IMR-90 (cell line): ENCODE measurements at regions not wholly inside any gene's neighbourhood (a gene's known extent, or its start where the extent isn't known, plus 50 kb on each side); places are given as distances from the start of the nearest gene placed in this dataset.

Experiments used
- CEBPB ChIP-seq: IDR thresholded peaks from 2 replicates; pipeline ENCODE4 v1.6.1; 2012; ENCODE audit warnings: low read depth, low read length, improper control_type of control experiment
- POLR2A ChIP-seq: IDR thresholded peaks from 2 replicates; pipeline ENCODE4 v1.6.1; 2012; ENCODE audit warnings: mild to moderate bottlenecking, low read depth, low read length
- RCOR1 ChIP-seq: IDR thresholded peaks from 2 replicates; pipeline ENCODE4 v1.6.1; 2012; ENCODE audit warnings: mild to moderate bottlenecking, low read length, improper control_type of control experiment; ENCODE audit not compliant: insufficient replicate concordance
- RFX5 ChIP-seq: IDR thresholded peaks from 2 replicates; pipeline ENCODE4 v1.8.0; 2012; ENCODE audit warnings: low read depth, mild to moderate bottlenecking, low read length, moderate library complexity
- TF ChIP-seq, protein P1 (sequence below): conservative IDR thresholded peaks from 2 replicates; pipeline ENCODE4 v1.5.1; 2012; ENCODE audit warnings: mild to moderate bottlenecking, low read depth, low read length, improper control_type of control experiment

DNA sequence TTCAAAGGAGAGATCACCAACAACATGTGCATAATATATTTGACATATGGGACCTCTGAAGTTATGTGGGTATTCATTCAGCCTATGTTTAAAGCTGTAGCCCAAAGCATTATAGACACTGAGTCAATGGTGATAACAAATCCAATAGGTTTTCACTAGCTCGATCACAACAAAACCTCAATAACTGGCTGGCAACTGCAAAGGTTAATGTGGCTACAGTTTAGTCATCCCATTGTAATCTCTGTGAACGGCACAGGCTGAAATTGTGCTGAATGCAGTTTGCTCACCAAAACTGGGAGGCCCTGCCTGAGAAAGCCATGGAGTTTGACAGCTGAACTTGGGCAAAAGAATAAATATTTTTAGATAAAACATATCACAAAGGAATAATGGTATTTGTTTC is 152.4 kb upstream of the ADO start:
- TF ChIP-seq RFX5 (no peak), POLR2A (no peak), RCOR1 (no peak), CEBPB (no peak)
- TF ChIP-seq, protein P1, sequence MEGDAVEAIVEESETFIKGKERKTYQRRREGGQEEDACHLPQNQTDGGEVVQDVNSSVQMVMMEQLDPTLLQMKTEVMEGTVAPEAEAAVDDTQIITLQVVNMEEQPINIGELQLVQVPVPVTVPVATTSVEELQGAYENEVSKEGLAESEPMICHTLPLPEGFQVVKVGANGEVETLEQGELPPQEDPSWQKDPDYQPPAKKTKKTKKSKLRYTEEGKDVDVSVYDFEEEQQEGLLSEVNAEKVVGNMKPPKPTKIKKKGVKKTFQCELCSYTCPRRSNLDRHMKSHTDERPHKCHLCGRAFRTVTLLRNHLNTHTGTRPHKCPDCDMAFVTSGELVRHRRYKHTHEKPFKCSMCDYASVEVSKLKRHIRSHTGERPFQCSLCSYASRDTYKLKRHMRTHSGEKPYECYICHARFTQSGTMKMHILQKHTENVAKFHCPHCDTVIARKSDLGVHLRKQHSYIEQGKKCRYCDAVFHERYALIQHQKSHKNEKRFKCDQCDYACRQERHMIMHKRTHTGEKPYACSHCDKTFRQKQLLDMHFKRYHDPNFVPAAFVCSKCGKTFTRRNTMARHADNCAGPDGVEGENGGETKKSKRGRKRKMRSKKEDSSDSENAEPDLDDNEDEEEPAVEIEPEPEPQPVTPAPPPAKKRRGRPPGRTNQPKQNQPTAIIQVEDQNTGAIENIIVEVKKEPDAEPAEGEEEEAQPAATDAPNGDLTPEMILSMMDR: no peak
